ENCODE measurements at regions not wholly inside any gene's neighbourhood (a gene's known extent, or its start where the extent isn't known, plus 50 kb on each side); places are given as distances from the start of the nearest gene placed in this dataset.

- TF ChIP-seq CTCF (IDR thresholded peaks at IDR 0.05) (no peak), POLR2A (IDR thresholded peaks at IDR 0.05) (no peak)
Observed at GRCh38 chr1:184867866-184868689, 106.2 kb downstream of the NIBAN1 start.
